ENCODE measurements at regions not wholly inside any gene's neighbourhood (a gene's known extent, or its start where the extent isn't known, plus 50 kb on each side); places are given as distances from the start of the nearest gene placed in this dataset.

DNA sequence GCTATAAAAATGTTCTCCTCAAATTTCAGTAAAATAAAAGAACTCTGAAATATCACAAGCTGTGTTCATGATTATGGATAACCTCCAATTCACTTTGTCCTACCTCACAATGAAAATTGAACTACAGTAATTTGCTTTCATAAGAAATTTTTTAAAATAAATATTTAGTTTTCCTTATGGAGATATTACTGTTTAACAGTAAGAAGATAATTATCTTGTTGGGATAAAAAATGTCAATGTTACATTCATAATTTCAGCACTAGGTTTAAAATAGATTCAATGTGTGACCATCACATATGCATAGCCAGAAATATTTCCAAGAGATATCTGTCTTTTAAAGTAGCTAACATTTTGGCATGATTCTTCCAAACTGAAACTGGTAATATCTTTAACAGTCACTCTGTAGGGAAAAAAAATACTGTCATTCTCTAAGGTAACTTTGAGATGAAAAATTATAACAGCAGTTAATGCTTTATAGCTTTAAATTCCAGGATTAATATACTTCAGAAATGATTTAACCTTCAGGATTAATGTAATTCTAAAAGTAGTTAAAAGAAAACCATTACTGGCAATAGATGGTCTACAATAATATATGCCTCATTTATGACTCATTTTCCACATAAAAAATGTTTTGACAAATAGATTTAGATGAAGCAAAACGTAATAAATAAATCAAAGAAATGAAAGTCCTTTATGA is 91.3 kb downstream of the SPRY2 start:
- no peak overlapping the region for H3K4me3 Mint-ChIP-seq
- DNase-seq (ENCODE audit: low spot score in 2 of 2) (no peak), ATAC-seq (ENCODE audit: low read depth) (no peak)

GRCh38 chr13:80245162-80245733 is 95.7 kb downstream of the SPRY2 start:
- ATAC-seq (ENCODE audit: low read depth) (no peak), DNase-seq (ENCODE audit: low spot score in 2 of 2) (no peak)
- Mint-ChIP-seq H3K4me3 (no peak overlapping the region), H3K27ac (no peak overlapping the region), H3K9me3 (peaks cover 2% of the 10 kb centered on the region), H3K36me3 (no peaks in the 10 kb centered on the region), H3K27me3 (no peaks in the 10 kb centered on the region), H3K4me1 (no peaks in the 10 kb centered on the region)

More for the DNA sequence above, 91.3 kb downstream of the SPRY2 start:
- no peaks in the 10 kb centered on the region for H3K36me3 Mint-ChIP-seq
- H3K27ac Mint-ChIP-seq, result no peak overlapping the region
- peaks cover 2% of the 10 kb centered on the region for H3K9me3 Mint-ChIP-seq
- H3K27me3 Mint-ChIP-seq, result no peaks in the 10 kb centered on the region
- H3K4me1 Mint-ChIP-seq, result no peaks in the 10 kb centered on the region

- no peaks in the 10 kb centered on the region for H3K4me1 Mint-ChIP-seq
- peaks cover 2% of the 10 kb centered on the region for H3K9me3 Mint-ChIP-seq
- no peak for ATAC-seq (ENCODE audit: low read depth)
- no peaks in the 10 kb centered on the region for H3K36me3 Mint-ChIP-seq
- DNase-seq (ENCODE audit: low spot score in 2 of 2), result no peak
- no peaks in the 10 kb centered on the region for H3K27me3 Mint-ChIP-seq
- no peak overlapping the region for H3K4me3 Mint-ChIP-seq
- H3K27ac Mint-ChIP-seq, result no peak overlapping the region
Measured at GRCh38 chr13:80244574-80244973, 96.4 kb downstream of the SPRY2 start.

DNA sequence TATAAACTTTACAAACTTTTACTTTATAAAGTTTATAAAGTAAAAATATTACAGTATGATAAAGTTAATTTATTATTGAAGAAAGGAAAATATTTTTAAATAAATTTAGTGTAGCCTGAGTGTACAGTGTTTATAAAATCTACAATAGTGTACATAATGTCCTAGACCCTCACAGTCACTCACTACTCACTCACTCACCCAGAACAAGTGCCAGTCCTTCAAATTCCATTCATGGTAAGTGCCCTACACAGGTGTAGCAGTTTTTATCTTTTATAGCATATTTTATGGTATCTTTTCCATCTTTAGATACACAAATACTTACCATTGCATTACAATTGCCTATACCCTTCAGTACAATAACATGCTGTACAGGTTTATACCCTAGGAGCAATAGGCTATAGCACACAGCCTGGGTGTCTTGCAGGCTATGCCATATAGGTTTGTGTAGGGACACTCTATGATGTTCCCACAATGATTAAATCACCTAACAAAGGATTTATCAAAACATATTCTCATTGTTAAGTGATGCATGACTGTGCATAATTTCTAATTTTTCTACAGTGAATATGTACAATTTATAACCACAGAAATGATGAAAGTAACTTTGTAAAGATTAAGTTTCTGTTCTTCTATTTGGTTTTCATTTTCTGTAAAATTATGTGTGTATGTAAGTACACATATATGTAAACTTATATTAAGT is 98.0 kb downstream of the SPRY2 start:
- no peak for DNase-seq (ENCODE audit: low spot score in 2 of 2)
- H3K4me1 Mint-ChIP-seq, result no peaks in the 10 kb centered on the region
- no peak for ATAC-seq (ENCODE audit: low read depth)
- no peak overlapping the region for H3K27ac Mint-ChIP-seq
- H3K9me3 Mint-ChIP-seq, result peaks cover 2% of the 10 kb centered on the region
- H3K27me3 Mint-ChIP-seq, result no peaks in the 10 kb centered on the region
- H3K36me3 Mint-ChIP-seq, result no peaks in the 10 kb centered on the region
- no peak overlapping the region for H3K4me3 Mint-ChIP-seq

- Mint-ChIP-seq H3K36me3 (no peaks in the 10 kb centered on the region), H3K4me3 (no peak overlapping the region), H3K27ac (no peak overlapping the region), H3K9me3 (no peaks in the 10 kb centered on the region), H3K27me3 (no peaks in the 10 kb centered on the region), H3K4me1 (peaks cover 4% of the 10 kb centered on the region)
- no peak for DNase-seq (ENCODE audit: low spot score in 2 of 2)
- ATAC-seq (ENCODE audit: low read depth), result no peak
Measured at GRCh38 chr13:80239571-80240255, 101.2 kb downstream of the SPRY2 start.

- H3K4me1 Mint-ChIP-seq, result peaks cover 4% of the 10 kb centered on the region
- H3K27me3 Mint-ChIP-seq, result no peaks in the 10 kb centered on the region
- H3K4me3 Mint-ChIP-seq, result no peak overlapping the region
- no peak overlapping the region for H3K27ac Mint-ChIP-seq
- ATAC-seq (ENCODE audit: low read depth), result no peak
- no peaks in the 10 kb centered on the region for H3K36me3 Mint-ChIP-seq
- no peak for DNase-seq (ENCODE audit: low spot score in 2 of 2)
- H3K9me3 Mint-ChIP-seq, result no peaks in the 10 kb centered on the region
Measured at GRCh38 chr13:80239116-80239515, 101.8 kb downstream of the SPRY2 start.

GRCh38 chr13:80237646-80238045 is 103.3 kb downstream of the SPRY2 start:
- peaks cover 4% of the 10 kb centered on the region for H3K4me1 Mint-ChIP-seq
- H3K9me3 Mint-ChIP-seq, result no peaks in the 10 kb centered on the region
- DNase-seq (ENCODE audit: low spot score in 2 of 2) (no peak), ATAC-seq (ENCODE audit: low read depth) (no peak)
- no peak overlapping the region for H3K4me3 Mint-ChIP-seq
- no peaks in the 10 kb centered on the region for H3K36me3 Mint-ChIP-seq
- no peaks in the 10 kb centered on the region for H3K27me3 Mint-ChIP-seq
- no peak overlapping the region for H3K27ac Mint-ChIP-seq

DNA sequence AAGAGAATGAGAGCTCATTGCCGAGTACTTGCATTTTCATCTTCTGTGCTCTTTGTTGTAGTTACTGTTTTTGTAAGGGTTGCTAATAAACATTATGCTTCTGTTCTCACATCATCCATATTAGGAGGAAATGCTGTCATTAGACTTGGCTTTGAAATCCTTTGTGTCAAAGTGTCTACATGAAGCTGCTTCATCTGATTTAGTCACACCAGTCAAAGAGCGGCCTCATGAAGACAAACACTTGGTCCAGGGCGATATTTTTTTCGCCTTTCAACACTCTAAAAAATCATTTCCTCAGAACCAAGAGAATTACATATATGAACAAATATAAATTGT is 105.0 kb downstream of the SPRY2 start:
- Mint-ChIP-seq H3K27ac (no peak overlapping the region), H3K4me3 (no peak overlapping the region), H3K36me3 (no peaks in the 10 kb centered on the region), H3K4me1 (peaks cover 4% of the 10 kb centered on the region), H3K9me3 (no peaks in the 10 kb centered on the region), H3K27me3 (peaks cover 2% of the 10 kb centered on the region)
- DNase-seq (ENCODE audit: low spot score in 2 of 2), result no peak
- no peak for ATAC-seq (ENCODE audit: low read depth)

DNA sequence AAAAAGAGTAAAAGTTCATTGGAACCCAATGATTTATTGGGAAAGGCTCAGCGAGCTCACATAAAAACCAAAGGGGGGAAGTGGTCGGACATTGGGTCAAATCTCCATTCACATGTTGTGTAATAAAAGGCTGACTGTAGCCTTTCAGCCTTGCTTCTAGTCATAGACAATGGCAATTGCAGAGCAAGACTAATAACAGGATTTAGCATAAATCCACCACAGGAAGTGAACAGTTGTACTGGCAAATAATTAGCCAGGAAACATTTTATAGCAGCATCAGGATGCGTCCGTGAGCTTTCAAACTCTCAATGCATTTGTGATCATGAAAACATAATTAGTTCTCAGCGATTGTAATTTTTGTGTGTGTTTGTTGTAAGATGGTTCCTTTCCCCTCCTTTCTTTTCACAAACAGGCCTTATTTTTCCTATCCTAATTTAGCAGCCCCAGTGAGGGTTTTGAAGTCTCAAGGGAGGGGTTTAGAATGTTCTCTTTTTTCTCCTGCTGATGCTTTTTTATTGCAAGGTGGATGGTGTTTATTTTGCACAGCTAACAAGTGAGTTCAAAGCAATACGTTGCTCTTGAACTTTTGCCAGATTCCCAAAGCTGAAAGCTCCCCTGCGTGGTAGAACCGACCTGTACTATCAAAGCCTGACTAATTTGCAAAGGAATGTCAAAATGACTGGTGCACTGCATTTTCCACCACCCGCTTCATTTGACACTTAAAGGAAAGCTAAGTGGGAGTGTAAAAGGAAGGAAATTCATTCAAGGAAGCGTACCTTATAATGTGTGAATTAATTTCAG is 105.6 kb downstream of the SPRY2 start:
- no peak for DNase-seq (ENCODE audit: low spot score in 2 of 2)
- Mint-ChIP-seq H3K36me3 (no peaks in the 10 kb centered on the region), H3K4me1 (peaks cover 4% of the 10 kb centered on the region), H3K27me3 (peaks cover 4% of the 10 kb centered on the region), H3K9me3 (no peaks in the 10 kb centered on the region), H3K27ac (no peak overlapping the region), H3K4me3 (no peak overlapping the region)
- no peak for ATAC-seq (ENCODE audit: low read depth)

GRCh38 chr13:80227645-80228044 is 113.3 kb downstream of the SPRY2 start:
- Mint-ChIP-seq H3K9me3 (peaks cover 2% of the 10 kb centered on the region), H3K4me1 (no peaks in the 10 kb centered on the region), H3K4me3 (no peak overlapping the region)

GRCh38 chr13:80226645-80227044 is 114.3 kb downstream of the SPRY2 start:
- no peak overlapping the region for H3K4me3 Mint-ChIP-seq

More at GRCh38 chr13:80227645-80228044, 113.3 kb downstream of the SPRY2 start:
- DNase-seq (ENCODE audit: low spot score in 2 of 2) (no peak), ATAC-seq (ENCODE audit: low read depth) (no peak)
- Mint-ChIP-seq H3K27me3 (peaks cover 4% of the 10 kb centered on the region), H3K27ac (no peak overlapping the region), H3K36me3 (no peaks in the 10 kb centered on the region)

GRCh38 chr13:80224468-80224867 is 116.5 kb downstream of the SPRY2 start:
- Mint-ChIP-seq H3K27me3 (no peaks in the 10 kb centered on the region), H3K36me3 (no peaks in the 10 kb centered on the region), H3K4me1 (no peaks in the 10 kb centered on the region), H3K4me3 (no peak overlapping the region), H3K27ac (no peak overlapping the region), H3K9me3 (peaks cover 3% of the 10 kb centered on the region)
- ATAC-seq (ENCODE audit: low read depth) (no peak), DNase-seq (ENCODE audit: low spot score in 2 of 2) (no peak)

More at GRCh38 chr13:80226645-80227044, 114.3 kb downstream of the SPRY2 start:
- Mint-ChIP-seq H3K9me3 (peaks cover 2% of the 10 kb centered on the region), H3K27me3 (peaks cover 1% of the 10 kb centered on the region), H3K36me3 (no peaks in the 10 kb centered on the region), H3K27ac (no peak overlapping the region), H3K4me1 (no peaks in the 10 kb centered on the region)
- DNase-seq (ENCODE audit: low spot score in 2 of 2) (no peak), ATAC-seq (ENCODE audit: low read depth) (no peak)

- Mint-ChIP-seq H3K4me1 (no peaks in the 10 kb centered on the region), H3K36me3 (no peaks in the 10 kb centered on the region), H3K4me3 (no peak overlapping the region), H3K9me3 (peaks cover 1% of the 10 kb centered on the region), H3K27me3 (no peaks in the 10 kb centered on the region), H3K27ac (no peak overlapping the region)
- no peak for DNase-seq (ENCODE audit: low spot score in 2 of 2)
- ATAC-seq (ENCODE audit: low read depth), result no peak
Measured at GRCh38 chr13:80217614-80218456, 123.1 kb downstream of the SPRY2 start.

All from memory B cell (primary cell).